ENCODE measurements at regions not wholly inside any gene's neighbourhood (a gene's known extent, or its start where the extent isn't known, plus 50 kb on each side); places are given as distances from the start of the nearest gene placed in this dataset.

DNA sequence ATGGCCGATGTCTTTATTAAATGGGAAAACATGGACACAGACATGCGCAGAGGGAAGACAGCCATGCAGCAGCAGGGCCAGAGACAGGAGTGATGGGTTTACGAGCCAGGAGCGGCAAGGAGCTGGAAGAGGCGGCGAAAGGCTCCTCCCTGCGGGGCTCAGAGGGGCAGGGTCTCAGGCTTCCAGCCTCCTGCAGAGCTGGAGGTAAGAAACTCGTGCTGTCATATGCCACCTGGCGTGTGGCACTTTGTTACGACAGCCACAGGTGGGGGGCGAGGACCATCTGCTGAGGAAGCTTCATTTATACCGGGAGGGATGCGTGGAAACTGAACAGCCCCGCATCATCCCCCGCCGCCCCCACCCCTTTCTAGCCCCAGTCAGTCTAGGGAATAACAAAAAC lies 52.0 kb upstream of the SPACA7 start:
- intact Hi-C loops (cut with DNase I): no loop called here

GRCh38 chr13:112325142-112325808 lies 50.9 kb upstream of the SPACA7 start:
- ATAC-seq: no peak
- no peak for DNase-seq (ENCODE audit: missing footprints)
- intact Hi-C loops (cut with DNase I): no loop called here

More for the DNA sequence above, 52.0 kb upstream of the SPACA7 start:
- ATAC-seq (no peak), DNase-seq (ENCODE audit: missing footprints) (no peak)

GRCh38 chr13:112325920-112326645 lies 50.1 kb upstream of the SPACA7 start:
- ATAC-seq (peak; percentile 60), DNase-seq (ENCODE audit: missing footprints) (no peak)
- intact Hi-C loops (cut with DNase I): no loop called here

All from Right ventricle myocardium inferior (tissue), 1 donor.